PFSK-1 (cell line): ENCODE measurements at regions not wholly inside any gene's neighbourhood (a gene's known extent, or its start where the extent isn't known, plus 50 kb on each side); places are given as distances from the start of the nearest gene placed in this dataset.

Experiments used
- FOXP2 ChIP-seq: optimal IDR thresholded peaks from 2 replicates; pipeline ENCODE3; 2011; ENCODE audit warnings: borderline replicate concordance, control low read depth, inconsistent platforms; ENCODE audit not compliant: insufficient read depth; ENCODE audit errors: extremely low read length, extremely low read depth
- POLR2AphosphoS5 ChIP-seq: IDR thresholded peaks from 2 replicates; pipeline ENCODE4 v1.6.1; 2012; ENCODE audit warnings: low read depth, mild to moderate bottlenecking, control low read depth, low read length, moderate library complexity
- REST ChIP-seq, 2 experiments: IDR thresholded peaks; 2 replicates each; pipeline versions ENCODE4 v1.6.1 to v1.8.0; 2011 to 2012; ENCODE audit warnings: low read depth in 2 of 2, low read length in 2 of 2, control low read depth in 1 of 2, inconsistent platforms in 1 of 2, mild to moderate bottlenecking in 1 of 2, moderate library complexity in 1 of 2; ENCODE audit not compliant: insufficient read depth in 1 of 2
- SIN3A ChIP-seq: IDR thresholded peaks from 2 replicates; pipeline ENCODE4 v1.6.1; 2012; ENCODE audit warnings: mild to moderate bottlenecking, low read length, moderate library complexity, borderline replicate concordance; ENCODE audit not compliant: insufficient read depth
- TAF1 ChIP-seq: IDR thresholded peaks from 2 replicates; pipeline ENCODE4 v1.6.1; 2012; ENCODE audit warnings: low read length, control low read depth, borderline replicate concordance; ENCODE audit not compliant: insufficient read depth

GRCh38 chr11:79931692-79932091 lies 490.9 kb upstream of the TENM4 start:
- TF ChIP-seq FOXP2 (no peak), REST (IDR thresholded peaks at IDR 0.05; ENCODE audit: insufficient read depth in 1 of 2, low read depth in 2 of 2, low read length in 2 of 2) (no peak), TAF1 (no peak), POLR2AphosphoS5 (no peak), SIN3A (no peak)

GRCh38 chr11:79926707-79927106 lies 485.9 kb upstream of the TENM4 start:
- TF ChIP-seq REST (IDR thresholded peaks at IDR 0.05; ENCODE audit: insufficient read depth in 1 of 2, low read depth in 2 of 2, low read length in 2 of 2) = no peak
- no peak for TF ChIP-seq POLR2AphosphoS5
- TF ChIP-seq FOXP2 = no peak
- no peak for TF ChIP-seq SIN3A
- no peak for TF ChIP-seq TAF1

- TF ChIP-seq SIN3A (no peak), TAF1 (no peak), POLR2AphosphoS5 (no peak), FOXP2 (no peak), REST (IDR thresholded peaks at IDR 0.05; ENCODE audit: insufficient read depth in 1 of 2, low read depth in 2 of 2, low read length in 2 of 2) (no peak)
Observed at GRCh38 chr11:79925570-79925969, 484.7 kb upstream of the TENM4 start.

DNA sequence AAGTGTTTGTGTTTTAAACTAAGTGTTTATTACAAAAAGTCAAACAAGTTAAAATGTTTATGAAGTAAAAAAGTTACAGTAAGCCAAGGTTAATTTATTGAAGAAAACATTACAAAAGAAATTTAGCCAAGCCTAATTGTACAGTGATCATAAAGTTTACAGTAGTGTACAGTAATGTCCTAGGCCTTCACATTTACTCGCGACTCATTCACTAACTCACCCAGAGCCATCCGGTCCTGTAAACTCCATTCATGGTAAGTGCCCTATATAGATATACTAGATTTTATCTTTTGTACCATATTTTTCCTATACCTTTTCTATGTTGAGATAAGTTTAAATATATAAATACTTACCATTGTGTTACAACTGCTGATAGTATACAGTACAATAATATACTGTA lies 481.8 kb upstream of the TENM4 start:
- TF ChIP-seq POLR2AphosphoS5 = no peak
- no peak for TF ChIP-seq FOXP2
- no peak for TF ChIP-seq REST (IDR thresholded peaks at IDR 0.05; ENCODE audit: insufficient read depth in 1 of 2, low read depth in 2 of 2, low read length in 2 of 2)
- no peak for TF ChIP-seq SIN3A
- TF ChIP-seq TAF1 = no peak

GRCh38 chr11:79920480-79920879 lies 479.6 kb upstream of the TENM4 start:
- TF ChIP-seq POLR2AphosphoS5 (no peak), SIN3A (no peak), TAF1 (no peak), REST (IDR thresholded peaks at IDR 0.05; ENCODE audit: insufficient read depth in 1 of 2, low read depth in 2 of 2, low read length in 2 of 2) (no peak)
